Stomach (tissue), 4 donors: ENCODE measurements at regions not wholly inside any gene's neighbourhood (a gene's known extent, or its start where the extent isn't known, plus 50 kb on each side); places are given as distances from the start of the nearest gene placed in this dataset.

Experiments used
- POLR2A ChIP-seq, 4 donors: fragments of 450-650 bp; IDR thresholded peaks; one replicate each; pipeline ENCODE4 v1.6.1; 2016; ENCODE audit warnings: antibody characterized with exemption in 4 of 4, control low read depth in 2 of 4, mild to moderate bottlenecking in 1 of 4, moderate library complexity in 1 of 4
- POLR2AphosphoS5 ChIP-seq, 3 donors: sonication (generic); formaldehyde crosslinking; IDR thresholded peaks; one replicate each; pipeline ENCODE4 v1.6.1; 2016; ENCODE audit warnings: antibody characterized with exemption in 3 of 3

DNA sequence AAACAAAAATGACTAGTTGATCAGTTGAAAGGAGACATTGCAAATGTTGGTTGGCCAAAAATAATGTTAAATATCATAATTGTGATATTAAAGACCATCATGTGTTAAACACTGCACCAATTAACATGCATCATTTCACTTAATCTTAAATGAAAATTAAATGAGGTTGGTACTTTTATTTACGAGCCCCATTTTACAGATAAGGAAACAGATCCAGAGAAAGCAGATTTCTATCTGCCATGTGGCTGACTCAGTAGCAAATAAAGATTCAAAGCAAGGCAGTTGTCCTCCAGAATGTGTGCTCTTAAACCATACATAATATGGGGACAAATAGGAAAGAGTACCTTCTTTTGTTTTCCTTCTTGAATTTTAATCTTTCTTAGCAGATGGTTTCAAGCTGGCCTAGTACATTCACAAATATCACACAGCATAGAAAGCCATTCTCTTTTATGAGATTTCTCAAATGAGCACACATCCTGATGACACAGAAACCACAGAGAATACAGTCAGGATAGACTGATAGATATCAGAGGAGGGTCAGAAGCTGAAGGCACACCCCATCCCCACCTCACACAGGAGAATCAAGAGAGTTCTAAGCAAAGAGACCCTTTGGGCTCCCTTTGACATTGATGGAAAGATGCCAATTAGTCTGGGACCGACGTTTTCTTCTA, 647.9 kb upstream of the CAMK1G start:
- TF ChIP-seq POLR2A (IDR thresholded peaks at IDR 0.05) (no peak), POLR2AphosphoS5 (IDR thresholded peaks at IDR 0.05) (no peak)
